ENCODE measurements at regions not wholly inside any gene's neighbourhood (a gene's known extent, or its start where the extent isn't known, plus 50 kb on each side); places are given as distances from the start of the nearest gene placed in this dataset.

DNA sequence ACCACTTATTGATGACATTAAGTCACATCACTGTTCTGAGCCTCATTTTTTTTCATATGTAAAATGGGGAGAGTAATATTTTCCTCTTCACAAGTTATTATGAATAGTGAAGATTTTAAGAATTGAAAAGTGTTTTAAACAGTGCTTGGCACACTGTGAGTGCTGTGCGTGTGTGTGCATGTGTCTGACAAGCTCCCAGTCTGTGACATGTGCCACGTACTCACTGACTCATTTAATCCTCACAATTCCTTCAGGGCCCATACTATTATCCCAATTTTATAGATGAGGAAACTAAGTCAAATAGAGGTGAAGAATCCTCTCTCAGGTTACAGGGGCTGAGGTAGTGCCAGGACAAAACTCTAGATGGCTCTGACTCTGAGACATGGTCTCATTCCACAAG, 114.1 kb upstream of the NWD2 start:
- TF ChIP-seq CTCF (IDR thresholded peaks at IDR 0.05) (no peak), EZH2 (IDR thresholded peaks at IDR 0.05; ENCODE audit: borderline replicate concordance, insufficient read depth, low read depth, low read length, poor library complexity, severe bottlenecking) (no peak)

Measured in B cell (primary cell).